Fibroblast of villous mesenchyme (primary cell): ENCODE measurements at regions not wholly inside any gene's neighbourhood (a gene's known extent, or its start where the extent isn't known, plus 50 kb on each side); places are given as distances from the start of the nearest gene placed in this dataset.

Experiments used
- DNase-seq: peaks from one replicate; pipeline ENCODE4 v3.0.0-alpha.2; 2010; ENCODE audit warnings: low read depth
- H3K4me3 ChIP-seq: 2 replicates; pipeline ENCODE4 v1.5.1; 2011; ENCODE audit warnings: low read depth, mild to moderate bottlenecking, low read length
- CTCF ChIP-seq: IDR thresholded peaks from 2 replicates; pipeline ENCODE4 v1.5.1; 2012; ENCODE audit warnings: low read depth, mild to moderate bottlenecking, low read length; ENCODE audit not compliant: insufficient read depth

- peak; percentile 67 for TF ChIP-seq CTCF
- peak; percentile 70 for DNase-seq
- H3K4me3 ChIP-seq, result no peak overlapping the region
Observed at GRCh38 chr9:87324613-87325194, 173.0 kb upstream of the DAPK1 start.

- DNase-seq, result no peak
- TF ChIP-seq CTCF, result no peak
- no peak overlapping the region for H3K4me3 ChIP-seq
Observed at GRCh38 chr9:87327575-87328125, 170.0 kb upstream of the DAPK1 start.

DNA sequence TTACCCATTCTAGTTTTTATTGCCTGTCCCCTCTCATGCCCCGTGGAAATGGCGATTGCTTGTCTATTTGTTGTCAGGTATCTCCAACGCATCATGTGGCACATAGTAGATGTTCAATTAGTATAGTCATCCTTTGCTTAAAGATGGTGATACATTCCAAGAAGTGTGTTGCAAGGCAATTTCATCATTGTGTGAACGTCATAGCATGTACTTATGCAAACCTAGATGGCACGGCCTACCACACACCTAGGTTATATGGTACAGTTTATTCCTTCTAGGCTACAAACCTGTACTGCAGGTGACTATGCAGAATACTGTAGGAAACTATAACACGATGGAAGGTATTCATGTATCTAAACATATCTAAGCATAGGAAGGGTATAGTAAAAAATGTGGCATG is 163.9 kb upstream of the DAPK1 start:
- no peak for DNase-seq
- no peak for TF ChIP-seq CTCF
- no peak overlapping the region for H3K4me3 ChIP-seq

DNA sequence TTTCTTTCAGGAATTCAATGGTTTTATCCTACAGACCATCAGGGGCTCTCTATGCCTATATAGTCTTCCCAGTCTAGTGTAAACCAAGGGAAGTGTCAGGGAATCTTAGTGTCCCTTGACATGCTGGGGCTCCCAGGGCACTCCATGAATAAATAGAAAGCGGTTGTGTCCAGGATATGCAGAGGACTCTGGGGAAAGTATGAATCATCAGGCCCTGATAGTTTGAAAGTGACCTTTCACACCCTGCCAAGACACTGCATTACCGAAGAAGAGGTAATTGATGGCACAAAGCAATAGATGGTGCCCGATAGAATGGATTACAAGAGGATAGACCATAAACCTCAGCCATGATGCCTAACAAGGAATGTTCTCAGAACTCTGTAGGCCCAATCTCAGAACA is 163.3 kb upstream of the DAPK1 start:
- DNase-seq, result no peak
- no peak for TF ChIP-seq CTCF
- no peak overlapping the region for H3K4me3 ChIP-seq

GRCh38 chr9:87336407-87336806 is 161.3 kb upstream of the DAPK1 start:
- DNase-seq, result no peak
- H3K4me3 ChIP-seq, result no peak overlapping the region
- TF ChIP-seq CTCF, result no peak

DNA sequence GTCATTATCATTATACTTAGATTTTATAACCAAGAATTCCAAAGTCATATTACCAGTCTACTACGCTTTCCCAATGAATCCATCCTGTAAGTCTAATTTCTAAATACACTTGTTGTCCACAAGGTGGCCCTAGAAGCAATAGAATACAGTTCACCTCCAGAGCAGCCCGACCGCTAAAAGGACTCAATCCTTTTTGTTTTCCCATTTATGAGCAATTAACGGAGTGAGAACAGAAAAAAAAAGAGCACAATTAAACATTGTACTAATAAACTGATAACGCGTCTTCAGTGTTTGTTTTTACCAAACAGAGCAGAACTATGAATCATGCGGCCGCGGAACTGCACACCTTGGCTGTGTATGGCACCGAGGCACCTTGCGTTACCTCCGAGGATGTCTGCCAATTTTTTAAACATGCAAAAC is 160.7 kb upstream of the DAPK1 start:
- peak; percentile 88 for DNase-seq
- peak; percentile 67 for TF ChIP-seq CTCF
- H3K4me3 ChIP-seq, result peak overlapping the region; percentile 50

GRCh38 chr9:87337335-87338087 is 160.2 kb upstream of the DAPK1 start:
- DNase-seq, result peak; percentile 47
- H3K4me3 ChIP-seq, result peak overlapping the region; percentile 50
- TF ChIP-seq CTCF, result no peak
